ENCODE measurements at regions not wholly inside any gene's neighbourhood (a gene's known extent, or its start where the extent isn't known, plus 50 kb on each side); places are given as distances from the start of the nearest gene placed in this dataset.
A peak's percentile ranks its signal among the peaks of the same experiment; 100 is the strongest.

DNA sequence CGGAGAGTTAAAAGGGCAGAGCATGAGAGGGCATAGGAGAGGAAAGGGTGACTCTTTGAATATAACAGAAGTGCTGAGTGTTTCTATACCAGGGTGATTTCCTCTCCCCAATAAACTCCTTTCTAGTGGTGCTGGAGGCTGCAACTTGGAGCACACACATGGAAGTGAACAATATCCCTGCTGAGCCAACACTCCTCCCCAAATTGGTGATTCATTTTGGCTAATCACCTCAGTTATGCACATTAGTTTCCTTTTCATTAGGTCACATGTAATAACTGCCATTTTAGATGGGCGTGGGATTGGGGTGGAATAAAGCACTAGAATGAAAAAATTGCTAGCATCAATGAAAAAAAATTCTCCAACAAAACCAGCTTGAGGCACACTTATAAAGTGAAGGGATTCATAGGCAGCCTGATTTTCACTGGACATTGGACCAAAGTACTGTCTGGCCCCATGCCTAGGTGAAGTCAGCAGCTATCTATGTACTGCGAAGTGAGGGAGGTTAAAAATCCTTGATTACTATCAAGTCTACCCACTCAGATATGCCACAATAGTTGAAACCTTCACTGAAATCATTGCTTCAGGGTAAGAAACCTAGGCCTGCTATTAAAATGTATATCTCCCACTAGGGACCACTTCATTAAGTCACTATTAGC lies 174.0 kb downstream of the GLUD2 start:
- Histone ChIP-seq H3K4me1 (no peaks in the 10 kb centered on the region), H3K36me3 (ENCODE audit: low read depth, missing control alignments) (no peaks in the 10 kb centered on the region), H3K27ac (no peak overlapping the region), H3K27me3 (no peaks in the 10 kb centered on the region), H3K9me3 (no peaks in the 10 kb centered on the region), H3K4me3 (no peak overlapping the region)
- no peak for DNase-seq
- TF ChIP-seq CTCF (IDR thresholded peaks at IDR 0.05) (no peak), POLR2A (IDR thresholded peaks at IDR 0.05) (no peak)
- 76 to 93% methylated on average over 3 of the region's 3 CpGs for WGBS, 2 donors
- intact Hi-C loops (cut with DNase I; ENCODE audit: low total_unique reads) = no loop called here

GRCh38 chrX:121227888-121228287 lies 180.5 kb downstream of the GLUD2 start:
- 36 to 37% methylated on average over 3 of the region's 3 CpGs for WGBS, 2 donors
- Histone ChIP-seq H3K27ac (no peak overlapping the region), H3K4me1 (no peaks in the 10 kb centered on the region), H3K9me3 (no peaks in the 10 kb centered on the region), H3K4me3 (no peak overlapping the region), H3K36me3 (ENCODE audit: low read depth, missing control alignments) (no peaks in the 10 kb centered on the region), H3K27me3 (no peaks in the 10 kb centered on the region)
- TF ChIP-seq CTCF (IDR thresholded peaks at IDR 0.05) = no peak
- TF ChIP-seq POLR2A (IDR thresholded peaks at IDR 0.05) = no peak
- DNase-seq = peak; percentile 30
- intact Hi-C loops (cut with DNase I; ENCODE audit: low total_unique reads) = no loop called here

DNA sequence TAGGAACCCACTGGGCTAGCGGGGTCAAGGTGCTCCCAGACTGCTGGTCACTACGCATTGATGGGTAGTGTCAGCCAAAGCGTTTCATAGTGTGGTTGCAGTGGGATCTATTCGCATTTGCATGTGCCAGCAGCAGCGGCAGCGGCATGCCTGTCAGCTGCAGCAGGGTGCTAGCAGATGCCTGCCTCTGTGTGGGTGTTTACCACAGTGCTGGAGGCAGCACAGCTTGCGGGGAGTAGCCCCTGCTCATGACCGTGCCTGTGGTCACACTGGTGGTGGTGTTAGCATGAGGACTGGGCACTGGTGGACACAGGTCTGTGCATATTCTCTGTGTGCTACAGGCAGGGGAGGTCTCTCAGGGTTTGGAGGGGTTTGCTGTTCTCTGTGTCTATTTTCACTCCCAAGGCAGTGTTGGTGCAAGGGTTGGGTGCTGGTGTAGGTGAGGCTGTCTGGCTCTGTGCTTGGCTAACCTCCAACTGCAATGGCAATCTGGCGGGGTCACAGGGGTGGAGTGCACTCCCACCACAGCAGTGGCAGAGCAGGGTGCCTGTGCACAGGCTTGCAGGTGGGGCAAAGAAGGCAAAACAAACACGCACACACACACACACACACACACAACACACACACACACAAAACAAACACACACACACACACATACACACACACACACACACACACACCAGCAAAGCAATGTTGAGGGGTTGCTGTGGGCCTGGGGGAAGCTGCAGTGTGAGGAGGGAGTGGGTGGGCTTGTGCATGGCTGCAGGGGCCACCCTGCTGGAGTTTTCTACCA lies 184.4 kb downstream of the GLUD2 start:
- Histone ChIP-seq H3K27me3 (no peaks in the 10 kb centered on the region), H3K9me3 (no peaks in the 10 kb centered on the region), H3K4me3 (no peak overlapping the region), H3K27ac (no peak overlapping the region), H3K36me3 (ENCODE audit: low read depth, missing control alignments) (no peaks in the 10 kb centered on the region), H3K4me1 (no peaks in the 10 kb centered on the region)
- 80% methylated on average over 10 of the region's 10 CpGs; no CpG with 5 or more reads in 1 of the 2 donors for WGBS, 2 donors
- intact Hi-C loops (cut with DNase I; ENCODE audit: low total_unique reads) = no loop called here
- no peak for TF ChIP-seq CTCF (IDR thresholded peaks at IDR 0.05)
- no peak for DNase-seq

GRCh38 chrX:121236040-121236439 lies 188.6 kb downstream of the GLUD2 start:
- no peak for DNase-seq
- Histone ChIP-seq H3K9me3 (no peaks in the 10 kb centered on the region), H3K36me3 (ENCODE audit: low read depth, missing control alignments) (no peaks in the 10 kb centered on the region), H3K27ac (no peak overlapping the region), H3K4me1 (no peaks in the 10 kb centered on the region), H3K4me3 (no peak overlapping the region), H3K27me3 (no peaks in the 10 kb centered on the region)
- intact Hi-C loops (cut with DNase I; ENCODE audit: low total_unique reads) = no loop called here
- TF ChIP-seq POLR2A (IDR thresholded peaks at IDR 0.05) = no peak
- no peak for TF ChIP-seq CTCF (IDR thresholded peaks at IDR 0.05)
- WGBS, 2 donors = 100% methylated on average over 1 of the region's 1 CpG

Measured in testis (tissue), 2 donors.